CD4-positive, alpha-beta T cell treated with Interleukin-21 for 1 hour (primary cell): ENCODE measurements at regions not wholly inside any gene's neighbourhood (a gene's known extent, or its start where the extent isn't known, plus 50 kb on each side); places are given as distances from the start of the nearest gene placed in this dataset.
"Not testable (repeated sequence)": the region's sequence is repeated elsewhere in the genome, so short reads cannot be mapped to it uniquely, and the experiment has no call there.

Source experiments
- DNase-seq: peaks from one replicate; pipeline ENCODE4 v3.0.0-alpha.2; 2020

DNA sequence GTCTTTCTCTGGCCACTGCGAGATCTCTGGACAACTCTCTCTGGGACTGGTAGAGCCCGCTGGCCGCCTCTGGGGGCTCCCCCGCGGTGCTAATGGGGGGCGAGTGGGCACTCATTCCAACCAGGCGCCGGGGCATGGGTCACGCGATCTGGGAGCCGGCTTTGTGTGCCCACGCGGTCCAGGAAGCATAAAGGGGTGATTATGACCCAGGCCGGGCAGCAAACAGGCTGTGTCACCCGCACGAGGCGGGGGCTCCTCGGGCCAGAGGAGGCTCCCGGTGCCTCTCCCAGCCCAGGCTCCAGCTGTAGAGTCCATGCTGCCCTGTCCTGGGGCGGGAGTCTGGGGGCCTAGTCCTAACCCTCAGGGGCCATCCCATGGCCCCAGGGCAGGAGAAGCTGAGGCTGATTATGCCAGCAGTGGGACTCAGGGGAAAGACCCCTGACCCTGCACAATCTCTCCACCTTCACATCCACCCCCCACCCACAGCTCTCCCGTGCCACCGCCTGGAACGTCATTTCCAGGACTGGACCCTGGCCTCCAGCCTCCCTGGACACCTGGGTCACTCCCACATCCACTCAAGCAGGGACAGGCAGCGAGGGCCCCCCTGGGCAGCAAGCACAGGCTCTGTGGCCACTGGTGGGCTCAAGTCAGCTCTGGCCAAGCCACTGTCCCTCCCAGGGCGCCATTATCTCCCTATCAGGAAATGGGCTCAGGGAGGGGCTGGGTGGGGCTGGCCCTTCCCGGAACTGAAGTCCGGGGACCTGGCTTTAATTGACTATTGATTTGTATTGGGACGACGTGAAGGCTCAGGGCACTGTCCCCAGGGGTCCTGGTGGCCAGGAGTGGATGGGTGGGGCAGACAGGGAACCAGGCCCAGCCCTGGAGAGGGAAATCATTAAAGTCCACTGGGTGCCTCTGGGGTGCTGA lies 50.0 kb downstream of the PTPRS start:
- DNase-seq: no peak

DNA sequence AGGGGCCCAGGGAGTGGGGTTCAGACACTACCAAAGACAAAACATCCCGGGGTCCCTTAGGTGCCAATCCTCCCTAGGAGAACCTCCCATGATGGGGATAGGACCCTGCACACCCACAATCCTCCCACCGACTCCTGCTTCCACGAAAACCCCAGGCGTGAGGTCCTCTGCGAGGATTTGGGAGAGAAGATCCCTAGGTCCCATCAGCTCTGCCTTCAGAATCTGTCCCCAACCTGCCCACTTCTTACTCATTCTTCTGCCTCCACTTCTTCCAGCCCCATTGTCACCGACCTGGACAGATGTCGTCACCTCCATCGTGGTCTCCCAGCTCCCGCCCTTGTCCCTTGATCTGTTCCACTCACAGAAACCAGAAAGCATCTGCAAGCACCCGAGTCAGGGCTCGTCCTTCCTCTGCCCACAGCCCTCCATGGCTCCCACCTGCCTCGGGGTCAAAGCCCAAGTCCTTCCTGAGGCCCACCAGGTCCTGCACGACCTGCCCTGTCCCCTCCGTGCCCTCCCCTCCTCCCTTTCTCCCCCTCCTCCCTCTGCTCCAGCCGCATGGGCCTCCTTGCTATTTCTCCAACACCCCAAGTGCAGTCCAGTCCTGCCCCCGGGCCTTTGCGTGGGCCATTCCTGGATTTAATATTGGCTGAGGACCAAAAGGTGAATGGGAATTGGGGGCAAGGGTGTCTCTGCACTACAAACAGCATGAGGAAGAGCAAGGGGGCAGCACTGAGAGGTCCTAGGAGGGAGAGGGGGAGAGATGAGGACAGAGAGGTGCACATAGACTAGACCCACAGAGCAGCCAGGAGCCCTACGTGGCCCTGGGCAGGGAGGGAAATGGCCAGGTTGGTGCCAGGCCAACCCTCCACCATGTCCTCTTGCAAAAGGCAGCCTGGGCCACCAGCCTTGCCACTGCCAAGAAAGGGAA lies 51.3 kb downstream of the PTPRS start:
- no peak for DNase-seq

DNA sequence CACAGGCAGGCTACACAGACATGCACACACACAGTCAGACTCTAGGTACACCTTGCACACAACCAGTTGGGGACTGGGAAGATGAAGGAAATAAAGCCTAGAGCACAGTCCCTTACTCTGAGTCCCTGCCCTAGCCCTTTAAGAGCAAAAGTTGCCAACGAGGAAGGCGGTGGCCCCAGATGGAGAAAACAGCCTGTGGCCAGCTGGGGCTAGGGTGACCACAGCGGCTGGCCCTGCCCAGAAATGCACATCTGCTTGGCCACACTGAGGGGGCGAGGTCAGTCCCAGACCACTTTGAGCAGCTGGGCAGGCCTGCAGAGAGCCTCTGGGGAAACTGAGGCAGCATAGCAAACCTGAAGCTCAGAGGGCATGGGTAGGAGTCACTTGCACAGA lies 52.3 kb downstream of the PTPRS start:
- DNase-seq: no peak

DNA sequence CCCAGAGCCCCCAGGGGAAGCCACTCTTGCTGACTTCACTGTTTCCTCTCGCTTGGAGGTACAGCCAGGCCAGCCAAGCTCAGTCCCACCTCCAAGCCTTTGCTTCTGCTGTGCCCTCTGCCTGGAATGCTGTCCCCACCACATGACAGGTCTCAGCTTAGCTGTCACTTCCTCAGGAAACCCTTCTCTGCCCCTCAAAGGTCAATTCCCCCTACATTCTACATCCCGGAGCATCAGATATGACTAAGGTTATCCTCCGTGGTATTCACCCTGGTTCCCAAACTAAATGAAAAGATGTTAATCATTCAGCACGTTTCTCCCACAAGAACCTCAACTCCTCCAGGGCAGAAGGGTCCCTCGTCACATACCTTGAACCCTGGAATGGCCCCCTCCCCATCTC lies 53.5 kb downstream of the PTPRS start:
- DNase-seq: no peak

GRCh38 chr19:5286465-5287029 lies 54.1 kb downstream of the PTPRS start:
- DNase-seq: no peak

DNA sequence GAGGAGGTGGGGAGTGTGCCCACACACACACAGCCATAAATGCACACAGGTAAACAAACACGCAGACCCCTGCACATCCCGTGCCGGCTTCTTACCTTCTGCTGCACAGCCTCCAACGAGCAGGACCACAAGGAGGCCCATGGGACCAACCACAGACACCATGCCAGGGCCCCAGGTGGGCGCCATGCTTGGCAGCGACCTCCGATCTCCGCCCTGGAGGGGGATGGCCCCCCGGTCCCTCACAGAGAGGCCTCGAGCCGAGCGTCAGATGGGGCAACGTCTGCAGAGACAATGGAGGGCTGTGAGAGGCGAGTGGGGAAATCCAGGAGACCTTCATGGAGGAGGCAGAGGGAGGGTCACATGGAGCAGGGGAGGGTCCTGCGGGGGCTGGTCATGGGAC lies 54.7 kb downstream of the PTPRS start:
- DNase-seq: no peak

- no peak for DNase-seq
These were observed 55.3 kb downstream of the PTPRS start for GRCh38 chr19:5285311-5285710.

GRCh38 chr19:5282901-5283300 lies 57.7 kb downstream of the PTPRS start:
- DNase-seq: no peak

- no peak for DNase-seq
These were observed 59.0 kb downstream of the PTPRS start for GRCh38 chr19:5281588-5281987.

DNA sequence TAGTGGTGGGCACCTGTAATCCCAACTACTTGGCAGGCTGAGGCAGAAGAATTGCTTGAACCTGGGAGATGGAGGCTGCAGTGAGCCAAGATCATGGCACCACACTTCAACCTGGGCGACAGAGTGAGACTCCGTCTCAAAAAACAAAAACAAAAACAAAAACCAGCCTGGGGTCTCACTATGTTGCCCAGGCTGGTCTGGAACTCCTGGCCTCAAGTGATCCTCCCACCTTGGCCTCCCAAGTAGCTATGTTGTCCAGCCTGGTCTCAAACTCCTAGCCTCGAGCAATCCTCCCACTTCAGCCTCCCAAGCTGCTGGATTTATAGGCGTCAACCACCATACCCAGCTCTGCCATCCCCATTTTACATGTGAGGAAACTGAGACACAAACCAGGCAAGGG lies 64.9 kb downstream of the PTPRS start:
- DNase-seq: not testable (repeated sequence)

DNA sequence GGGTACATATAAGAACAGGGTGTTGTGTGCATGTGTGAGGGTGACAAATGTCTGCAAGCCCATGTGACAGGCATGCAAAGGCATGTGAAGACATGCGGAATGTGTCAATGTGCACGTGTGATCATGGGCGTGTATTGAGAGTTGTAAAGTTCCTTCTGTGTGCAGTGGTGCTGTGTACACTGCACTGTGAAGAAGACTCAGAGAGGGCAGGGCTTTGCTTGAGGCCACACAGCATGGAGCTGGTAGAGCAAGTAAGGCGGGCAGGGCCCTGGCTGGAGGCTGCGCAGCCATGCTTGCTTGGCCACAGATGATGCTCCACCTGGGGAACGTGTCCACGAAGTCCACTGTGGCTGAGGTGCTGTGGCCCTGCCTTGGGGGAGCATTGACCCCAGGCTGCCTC lies 66.8 kb downstream of the PTPRS start:
- no peak for DNase-seq

DNA sequence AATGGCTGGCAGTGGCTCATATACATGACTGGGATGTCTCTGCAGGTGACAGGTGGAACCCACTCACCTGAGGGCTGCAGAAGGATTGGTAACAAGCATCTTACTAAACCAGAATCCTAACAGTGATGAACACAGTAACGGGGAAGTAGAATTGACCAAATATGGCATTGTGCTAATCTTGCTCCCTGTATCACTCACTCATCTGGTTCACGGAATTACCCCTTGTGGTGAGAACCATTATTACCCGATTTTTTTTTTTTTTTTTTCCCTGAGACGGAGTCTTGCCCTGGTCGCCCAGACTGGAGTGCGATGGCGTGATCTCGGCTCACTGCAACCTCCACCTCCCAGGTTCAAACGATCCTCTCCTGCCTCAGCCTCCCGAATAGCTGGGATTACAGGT lies 69.5 kb downstream of the PTPRS start:
- no peak for DNase-seq

DNA sequence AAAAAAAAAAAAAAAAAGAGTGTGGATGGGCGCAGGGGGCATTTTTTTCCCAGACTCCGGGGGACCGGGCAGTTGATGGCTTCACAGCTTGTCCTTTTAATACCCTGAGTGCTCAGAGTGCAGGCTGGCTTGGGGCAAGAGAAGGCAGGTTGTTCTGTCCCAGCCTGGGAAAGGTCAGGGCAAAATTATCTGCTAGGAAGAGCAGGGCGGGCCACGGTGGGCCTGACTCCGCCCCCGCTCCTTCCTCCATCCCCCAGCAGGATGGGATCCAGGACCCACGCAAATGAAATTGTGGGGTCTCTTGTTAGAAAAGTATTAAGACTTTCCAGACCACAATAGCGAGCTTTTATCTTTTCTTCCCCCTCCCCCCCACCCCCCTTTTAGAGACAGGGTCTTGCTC lies 70.7 kb downstream of the PTPRS start:
- DNase-seq: no peak

DNA sequence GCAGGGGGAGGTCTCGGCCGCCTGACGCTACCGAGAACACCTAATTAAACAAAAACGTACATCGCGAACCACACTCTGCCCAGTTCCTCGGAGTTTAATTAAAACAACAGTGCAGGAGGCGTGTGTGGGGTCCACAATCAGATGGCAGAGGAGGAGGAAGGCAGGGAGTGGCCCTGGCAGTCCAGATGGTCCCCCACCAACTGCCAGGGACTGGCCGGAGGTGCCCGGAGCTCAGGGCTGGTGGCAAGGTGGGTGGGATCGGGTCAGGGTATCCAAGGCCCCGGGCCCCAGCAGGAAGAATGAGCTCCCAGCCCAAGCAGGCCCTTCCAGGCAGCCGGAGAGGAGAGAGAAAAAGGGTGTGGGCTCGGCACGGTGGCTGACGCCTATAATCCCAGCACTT lies 71.3 kb downstream of the PTPRS start:
- no peak for DNase-seq

GRCh38 chr19:5268801-5269200 lies 71.8 kb downstream of the PTPRS start:
- DNase-seq: no peak

GRCh38 chr19:5265260-5265659 lies 75.4 kb downstream of the PTPRS start:
- DNase-seq: no peak

- DNase-seq: no peak
These were observed 76.2 kb downstream of the PTPRS start for GRCh38 chr19:5264453-5264852.

DNA sequence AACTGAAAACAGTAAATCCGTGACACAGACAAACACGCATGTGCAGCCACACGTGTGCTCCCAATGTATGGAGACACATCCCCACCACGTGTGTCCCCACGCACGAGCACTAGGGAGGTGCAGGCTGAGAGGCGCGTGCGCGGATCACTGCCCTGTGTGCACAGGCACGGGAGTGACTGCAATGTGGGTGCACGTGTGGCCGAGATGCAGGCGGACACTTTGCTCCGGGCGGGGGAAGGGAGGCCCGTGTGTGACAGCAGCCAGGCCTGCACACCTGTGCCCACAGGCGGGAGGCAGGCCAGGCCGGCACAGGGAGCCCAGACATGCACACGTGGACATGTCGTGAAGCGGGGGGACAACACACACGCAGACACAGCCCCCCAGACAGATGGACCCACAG lies 77.0 kb downstream of the PTPRS start:
- no peak for DNase-seq

DNA sequence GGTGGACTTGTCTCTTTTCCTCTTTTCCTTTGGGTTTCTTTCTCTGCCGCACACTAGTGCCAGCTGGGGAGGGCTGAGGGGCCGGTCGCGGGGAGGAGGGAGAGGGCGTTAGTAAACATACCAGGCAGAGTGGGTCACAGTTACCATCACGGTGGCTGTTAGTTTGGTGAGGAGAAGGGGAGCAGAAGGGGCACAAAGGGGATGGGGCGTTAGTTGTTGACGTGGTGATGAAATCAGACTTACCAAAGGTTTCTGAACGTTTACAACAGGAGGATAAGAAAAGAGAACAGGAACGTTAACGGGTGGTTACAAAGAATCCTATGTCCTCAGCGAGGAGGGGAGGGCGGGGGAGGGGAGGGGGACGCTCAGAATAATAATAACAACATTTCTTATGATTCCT lies 77.9 kb downstream of the PTPRS start:
- no peak for DNase-seq

- DNase-seq: no peak
These were observed 79.3 kb downstream of the PTPRS start for GRCh38 chr19:5261156-5261890.

GRCh38 chr19:5260381-5260967 lies 80.1 kb downstream of the PTPRS start:
- no peak for DNase-seq

DNA sequence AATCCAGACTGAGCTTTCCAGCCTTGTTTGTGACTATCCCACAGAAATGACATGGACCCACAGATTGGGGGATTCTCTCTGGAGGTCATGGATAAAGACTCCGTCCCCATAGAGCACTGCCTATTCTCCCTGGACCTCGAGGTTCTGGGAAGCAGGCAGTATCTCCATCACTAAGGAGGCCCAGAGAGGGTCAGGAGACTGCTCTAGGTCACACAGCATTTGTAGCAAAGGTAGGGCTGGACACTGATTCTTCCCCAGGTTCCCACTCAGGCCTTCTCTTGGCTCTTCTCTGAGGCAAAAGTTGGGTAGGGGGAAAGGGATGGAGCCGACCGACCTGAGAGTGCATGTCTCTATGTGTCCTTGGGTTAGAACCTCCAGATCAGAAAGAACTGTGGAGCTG lies 80.9 kb downstream of the PTPRS start:
- DNase-seq: no peak
